GM11168 (cell line): ENCODE measurements at regions not wholly inside any gene's neighbourhood (a gene's known extent, or its start where the extent isn't known, plus 50 kb on each side); places are given as distances from the start of the nearest gene placed in this dataset.
"Not testable (repeated sequence)": the region's sequence is repeated elsewhere in the genome, so short reads cannot be mapped to it uniquely, and the experiment has no call there.

Source experiments
- in situ Hi-C: fragments of 300-500 bp; cut with MboI; formaldehyde crosslinking; loops from one replicate; pipeline ENCODE4 v1.12.0; 2022; ENCODE audit warnings: low sequenced_read_pairs; ENCODE audit not compliant: unreplicated experiment

DNA sequence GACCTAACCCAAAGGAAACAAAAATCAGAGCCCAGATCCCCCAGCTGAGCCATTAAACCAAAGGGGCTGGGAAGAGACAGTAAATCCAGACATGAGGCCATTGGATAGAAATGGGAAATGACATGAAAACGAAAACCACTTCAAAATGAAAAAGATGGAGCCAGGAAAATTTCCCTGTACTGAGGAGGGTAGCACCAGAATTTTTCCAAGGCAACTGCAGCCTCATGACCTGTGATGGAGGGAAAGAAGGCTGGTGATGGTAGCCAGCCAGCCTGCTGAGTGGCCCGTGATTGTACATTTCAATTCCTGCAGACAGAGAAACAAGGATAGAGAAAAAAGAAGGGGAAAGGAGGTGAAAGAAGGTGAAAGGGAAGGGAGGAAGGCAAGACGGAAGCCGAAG lies 268.4 kb upstream of the PLET1 start:
- in situ Hi-C loops, result no loop called here

DNA sequence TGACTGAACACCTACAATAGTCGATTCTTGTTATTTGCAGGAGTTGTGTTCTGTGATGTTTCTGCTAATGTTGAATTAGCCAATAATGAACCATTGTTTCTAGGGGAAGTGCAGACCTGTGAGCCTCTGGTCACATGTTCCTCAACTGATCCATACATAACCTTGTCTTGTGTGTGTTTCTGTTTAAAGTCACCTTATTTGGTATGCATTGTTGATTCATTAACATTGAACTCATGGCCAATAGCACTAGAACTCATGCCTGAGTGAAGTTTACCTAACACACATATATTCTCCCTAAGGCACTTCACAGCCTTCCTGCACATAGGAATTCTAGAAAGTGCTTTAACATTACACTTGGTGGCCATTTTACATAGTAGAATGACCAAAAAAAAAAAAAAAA lies 271.8 kb upstream of the PLET1 start:
- in situ Hi-C loops, result no loop called here

DNA sequence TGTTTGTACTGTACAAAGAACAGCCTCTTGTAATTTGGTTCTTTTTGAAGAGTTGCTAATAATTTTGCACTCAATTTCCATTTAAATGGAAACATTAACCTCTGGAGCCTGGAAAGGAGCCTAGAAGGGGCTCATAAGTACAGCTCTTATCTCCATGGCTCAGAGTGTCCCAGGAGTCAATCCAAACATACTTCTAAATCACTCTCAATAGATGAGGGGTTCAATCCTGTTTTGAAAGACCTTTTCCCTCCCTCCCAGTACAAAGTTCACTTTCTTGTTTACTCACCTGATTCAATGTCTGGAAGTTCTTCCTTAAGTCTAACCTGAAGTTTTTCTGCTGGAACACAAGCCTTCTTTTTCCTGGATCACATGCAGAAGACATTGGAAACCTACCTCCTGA lies 273.0 kb upstream of the PLET1 start:
- in situ Hi-C loops, result no loop called here

DNA sequence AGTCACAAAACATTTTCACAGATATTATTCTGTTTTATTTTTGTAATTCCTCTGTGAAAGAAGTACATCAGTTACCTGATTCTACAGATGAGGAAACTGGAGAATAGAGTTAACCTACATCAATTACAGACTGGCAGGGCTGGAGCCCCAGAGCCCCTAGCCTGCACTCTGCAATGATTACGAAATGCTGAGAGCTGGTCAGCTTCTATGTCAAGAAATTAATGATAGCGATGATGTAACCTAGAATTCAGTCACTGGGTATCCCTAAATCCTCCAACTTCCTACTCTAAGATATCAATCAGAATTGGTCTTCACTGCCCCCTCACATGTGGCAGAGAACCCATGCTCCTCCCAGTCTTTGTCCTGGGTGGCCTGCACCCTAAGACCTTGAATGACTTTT lies 273.5 kb upstream of the PLET1 start:
- in situ Hi-C loops, result no loop called here

DNA sequence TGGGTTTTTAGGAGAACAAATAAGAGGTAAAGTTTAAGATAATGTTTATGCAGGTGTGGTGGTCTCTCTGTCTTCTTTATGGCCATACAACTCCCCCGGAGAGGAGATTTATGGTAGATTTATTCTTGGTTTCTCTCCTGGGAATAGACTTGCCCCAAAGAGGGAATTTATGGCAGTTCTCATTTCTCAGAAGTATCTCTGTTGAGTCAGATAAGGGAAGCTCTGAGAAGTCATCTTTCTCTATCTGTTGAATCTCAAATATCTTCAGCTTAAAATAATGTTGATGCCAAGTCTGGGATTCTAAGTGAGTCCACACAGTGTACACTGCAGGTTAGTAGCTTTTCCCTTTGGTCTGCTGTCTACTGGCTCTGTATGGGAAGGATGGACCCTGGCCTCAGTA lies 276.4 kb upstream of the PLET1 start:
- in situ Hi-C loops, result no loop called here

DNA sequence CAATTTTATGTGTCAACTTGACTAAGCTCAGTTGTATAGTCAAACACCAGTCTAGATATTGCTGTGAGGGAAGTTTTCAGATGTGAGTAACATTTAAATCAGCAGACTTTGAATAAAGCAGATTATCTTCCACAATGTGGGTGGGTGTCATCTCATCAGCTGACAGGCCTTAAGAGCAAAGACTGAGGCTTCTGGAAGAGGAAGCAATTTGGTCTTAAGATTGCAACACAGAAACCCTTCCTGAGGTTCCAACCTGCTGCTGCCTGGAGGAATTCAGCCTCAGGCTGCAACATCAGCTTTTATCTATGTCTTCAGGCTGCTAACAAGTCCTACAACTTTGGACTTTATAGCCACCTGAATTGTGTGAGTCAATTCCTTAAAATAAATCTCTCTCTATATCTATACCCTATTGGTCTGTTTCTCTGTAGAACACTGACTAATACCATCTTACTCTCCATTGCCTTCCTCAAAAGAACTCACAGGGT lies 277.2 kb upstream of the PLET1 start:
- in situ Hi-C loops, result no loop called here

DNA sequence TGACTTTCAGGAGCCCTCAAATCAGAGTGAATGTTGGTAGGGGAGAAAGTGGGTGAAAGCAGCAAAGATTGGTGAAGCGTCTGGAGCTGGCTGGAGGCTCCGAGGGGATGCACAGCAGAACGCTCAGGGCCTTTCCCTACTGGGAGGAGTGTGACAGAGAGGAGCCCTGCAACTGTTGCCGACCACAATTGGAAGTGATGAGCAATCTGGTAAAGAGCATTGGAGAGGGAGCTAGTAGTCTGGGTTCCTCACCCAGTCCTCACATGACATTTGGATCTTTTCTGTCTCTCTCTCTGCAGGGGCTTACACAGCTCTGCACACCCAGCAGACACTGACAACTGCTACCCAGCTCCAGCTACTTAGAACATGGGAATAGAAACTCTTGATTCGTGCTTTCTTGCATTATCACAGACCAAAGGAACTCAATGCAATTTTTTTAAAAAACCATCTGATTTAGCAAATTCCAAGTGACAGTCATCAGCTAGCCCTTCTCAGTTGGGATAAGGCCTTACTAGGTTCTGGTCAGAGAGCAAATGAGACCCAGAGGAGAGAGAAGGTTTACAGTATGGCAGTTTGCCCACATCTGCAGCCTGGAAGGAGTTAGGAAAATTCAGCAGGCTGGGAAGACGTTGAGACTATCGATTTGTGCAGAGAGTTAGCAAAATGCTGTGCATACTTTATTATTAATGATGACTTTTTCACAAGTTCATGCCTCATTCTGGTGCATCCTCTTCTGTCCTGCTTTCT lies 278.0 kb upstream of the PLET1 start:
- in situ Hi-C loops, result no loop called here

DNA sequence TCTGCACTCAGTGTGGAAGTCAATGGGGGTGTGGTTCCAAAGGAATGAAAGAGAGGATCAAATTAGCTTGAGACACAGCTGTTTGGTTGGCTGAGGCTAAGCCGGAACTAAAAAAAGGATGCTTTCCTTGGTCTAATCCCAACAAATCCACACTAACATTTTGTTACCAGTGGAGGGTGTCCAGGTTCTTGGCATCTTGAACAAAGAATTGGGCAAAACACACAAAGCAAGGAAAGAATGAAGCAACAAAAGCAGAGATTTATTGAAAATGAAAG lies 278.6 kb upstream of the PLET1 start:
- in situ Hi-C loops, result not testable (repeated sequence)

DNA sequence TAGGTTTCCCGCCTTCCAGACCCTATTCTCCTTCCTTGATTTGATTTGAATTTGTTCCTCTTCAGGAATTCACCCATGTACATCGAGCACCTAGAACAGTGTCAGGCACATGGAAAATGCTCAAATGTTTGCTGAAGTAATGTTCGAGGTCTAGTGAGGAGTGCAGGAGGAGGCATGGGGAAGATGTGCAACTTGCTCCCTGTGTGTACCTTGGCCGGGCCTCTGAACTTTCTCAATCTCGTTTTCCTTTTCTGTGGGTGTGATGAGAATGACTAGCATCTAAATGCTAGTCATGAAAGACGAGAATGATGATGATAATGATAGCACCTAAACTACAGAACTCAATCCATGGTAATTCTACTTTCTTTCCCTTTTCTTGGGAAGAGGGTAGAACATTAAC lies 279.1 kb upstream of the PLET1 start:
- in situ Hi-C loops, result no loop called here

DNA sequence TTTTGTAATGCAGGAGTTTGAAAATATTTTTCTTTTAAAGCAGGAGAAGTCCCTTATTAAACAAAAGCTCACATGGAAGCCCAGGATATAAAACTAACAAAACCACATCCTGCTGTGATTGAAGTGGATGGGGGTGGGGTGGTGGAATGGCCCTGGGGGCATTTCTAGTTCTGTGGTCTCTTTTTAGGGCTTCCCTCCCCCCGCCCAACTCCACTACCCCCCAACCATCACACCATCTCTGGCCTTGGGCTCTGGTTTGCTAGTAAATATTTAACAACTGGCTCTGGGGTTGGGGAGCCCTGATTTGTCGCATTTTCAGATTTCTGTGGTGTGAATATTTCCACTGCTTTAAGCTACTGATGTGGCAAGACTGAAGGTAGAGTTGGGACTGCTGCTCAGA lies 279.6 kb upstream of the PLET1 start:
- in situ Hi-C loops, result no loop called here

DNA sequence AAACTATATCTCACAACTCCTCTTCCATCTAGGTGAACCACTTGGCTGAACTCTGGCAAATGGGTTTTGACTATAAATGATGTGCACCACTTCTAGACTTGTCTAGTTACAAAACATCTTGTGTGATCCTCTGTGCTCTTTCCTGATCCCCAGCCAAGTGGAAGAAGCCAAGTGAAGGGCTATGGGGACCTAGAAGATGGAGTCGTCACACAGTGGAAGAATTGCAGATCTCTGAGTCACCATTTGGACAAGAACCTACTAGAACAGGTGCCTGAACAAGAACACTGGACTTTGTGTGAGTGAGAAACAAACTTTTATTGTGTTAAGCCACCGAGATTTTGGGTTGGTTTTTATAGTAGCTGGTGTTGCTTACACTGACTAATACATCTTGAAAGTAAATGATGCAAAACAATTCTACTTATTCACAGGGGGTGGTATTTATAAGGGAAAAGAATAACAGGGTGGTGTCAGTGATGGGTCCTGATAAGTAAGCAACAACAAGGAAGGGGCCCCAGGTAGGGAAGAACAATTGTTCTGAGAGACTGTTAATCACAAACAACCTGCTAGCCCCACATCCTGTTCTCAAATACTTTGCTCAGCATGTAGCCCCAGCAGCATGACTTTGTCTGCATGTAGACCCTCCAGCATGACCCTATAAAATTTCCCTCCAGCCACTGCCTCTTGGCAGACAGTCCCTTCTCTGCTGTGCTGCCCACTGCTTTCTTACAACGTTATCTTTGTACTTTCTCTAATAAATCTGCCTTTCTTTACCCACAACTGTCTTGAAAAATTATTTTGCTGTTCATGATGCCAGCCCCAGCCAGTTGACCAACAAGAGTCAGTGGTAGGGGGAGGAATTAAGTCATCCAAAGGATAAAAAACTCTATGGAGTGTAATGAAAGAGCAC lies 280.7 kb upstream of the PLET1 start:
- in situ Hi-C loops, result no loop called here

DNA sequence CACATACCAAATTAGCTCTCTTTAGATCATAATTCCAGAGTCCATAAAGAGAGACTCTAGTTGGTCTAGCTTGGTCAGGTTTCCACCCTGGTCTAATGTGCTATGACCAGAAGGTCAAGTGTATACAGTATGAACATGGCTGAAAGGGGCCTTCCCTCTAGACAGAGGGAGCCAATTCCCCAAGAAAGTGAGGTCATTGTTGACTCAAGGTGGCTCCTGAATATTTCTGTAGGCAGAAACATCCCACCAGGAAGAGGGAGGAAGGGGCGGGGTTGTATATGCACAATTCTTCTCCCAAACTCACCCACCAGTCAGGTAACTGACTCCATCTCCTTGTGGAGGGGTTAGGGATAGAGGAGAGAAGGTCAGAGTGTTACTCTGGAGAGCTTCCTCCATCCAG lies 281.8 kb upstream of the PLET1 start:
- in situ Hi-C loops, result no loop called here

DNA sequence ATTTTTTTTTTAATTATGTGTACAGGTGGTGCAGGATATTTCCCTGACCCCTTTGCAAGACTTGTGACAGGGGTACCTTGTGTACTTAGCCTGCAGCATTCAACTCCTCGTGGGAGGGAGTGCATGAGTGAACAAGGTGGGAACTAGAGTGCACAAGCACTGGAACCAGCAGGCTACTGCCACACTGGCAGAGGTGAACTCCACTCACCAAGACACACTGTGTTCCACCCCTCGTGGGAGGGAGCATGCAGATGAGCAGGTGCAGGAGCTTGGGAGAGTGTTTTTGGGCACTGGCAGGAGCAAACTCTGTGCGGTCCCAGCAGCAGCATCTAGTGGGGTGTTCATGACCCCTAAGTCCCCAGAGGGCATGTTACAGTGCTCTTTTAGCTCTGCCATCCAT lies 282.7 kb upstream of the PLET1 start:
- in situ Hi-C loops, result no loop called here

DNA sequence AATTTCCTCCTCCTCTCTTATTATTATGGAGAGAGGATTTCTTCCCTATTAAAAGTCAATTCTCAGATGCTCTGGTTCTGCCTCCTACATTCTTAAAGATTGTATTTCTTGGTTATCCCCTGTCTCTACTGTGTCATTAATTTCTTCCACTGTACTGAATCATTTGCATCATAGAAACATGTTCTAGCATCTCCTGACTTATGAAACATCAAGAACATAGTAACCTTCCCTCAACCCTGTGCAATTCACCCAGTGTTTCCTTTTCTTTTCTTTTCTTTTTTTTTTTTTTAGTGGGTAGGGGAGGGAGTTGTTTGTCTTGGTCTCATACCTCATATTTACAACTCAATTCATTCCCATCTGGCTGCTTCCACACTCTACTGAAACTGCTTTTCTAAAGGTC lies 288.0 kb upstream of the PLET1 start:
- in situ Hi-C loops, result no loop called here

DNA sequence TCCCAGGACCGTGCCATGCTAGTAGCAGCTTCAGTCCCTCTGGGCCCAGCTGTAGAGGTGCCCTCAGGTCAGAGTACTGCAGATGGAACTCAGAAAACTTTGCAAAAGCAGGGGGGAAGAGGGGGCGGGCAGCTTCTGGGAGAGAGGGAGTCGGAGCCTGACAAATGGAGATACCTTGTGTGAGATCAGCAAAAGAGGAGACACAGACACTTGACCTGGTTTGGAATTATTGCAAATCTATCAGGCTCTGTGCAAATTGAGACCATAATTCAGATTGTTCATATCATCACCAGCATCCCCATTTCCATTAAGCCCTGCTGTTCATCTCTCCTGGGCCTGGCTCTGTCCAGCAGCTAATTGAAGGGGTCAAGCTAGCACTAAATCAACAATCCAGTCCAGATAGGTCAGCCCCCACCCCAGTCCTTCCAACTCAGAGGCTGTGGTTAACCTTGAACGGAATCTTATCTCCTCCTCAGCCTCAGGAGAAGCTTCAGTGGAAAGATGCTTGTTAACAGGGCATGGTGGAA lies 292.6 kb upstream of the PLET1 start:
- in situ Hi-C loops, result loop anchor here (25.0 kb wide), 1 partner anchor 341 kb away; no protein-coding TSS in a partner anchor

DNA sequence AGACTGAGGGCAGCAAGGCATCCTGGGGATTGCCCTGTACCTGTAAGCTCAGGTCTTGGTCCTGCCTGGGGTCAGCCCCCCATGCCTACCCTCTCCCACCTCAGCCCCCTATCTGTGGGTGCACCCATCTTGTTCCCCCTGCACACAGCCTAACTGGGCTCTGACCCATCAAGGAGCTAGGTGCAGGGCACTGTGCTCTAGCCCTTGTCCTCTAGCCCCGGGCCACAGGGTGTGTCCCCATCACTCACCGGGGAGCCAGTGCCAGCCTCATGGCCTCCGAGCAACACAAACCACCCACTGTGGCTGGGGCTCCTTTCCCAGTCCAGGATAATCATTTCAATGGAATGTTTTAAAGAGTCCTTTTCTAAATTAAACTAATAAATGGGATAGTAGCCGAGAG lies 293.9 kb upstream of the PLET1 start:
- in situ Hi-C loops, result loop anchor here (25.0 kb wide), 1 partner anchor 342 kb away; no protein-coding TSS in a partner anchor

DNA sequence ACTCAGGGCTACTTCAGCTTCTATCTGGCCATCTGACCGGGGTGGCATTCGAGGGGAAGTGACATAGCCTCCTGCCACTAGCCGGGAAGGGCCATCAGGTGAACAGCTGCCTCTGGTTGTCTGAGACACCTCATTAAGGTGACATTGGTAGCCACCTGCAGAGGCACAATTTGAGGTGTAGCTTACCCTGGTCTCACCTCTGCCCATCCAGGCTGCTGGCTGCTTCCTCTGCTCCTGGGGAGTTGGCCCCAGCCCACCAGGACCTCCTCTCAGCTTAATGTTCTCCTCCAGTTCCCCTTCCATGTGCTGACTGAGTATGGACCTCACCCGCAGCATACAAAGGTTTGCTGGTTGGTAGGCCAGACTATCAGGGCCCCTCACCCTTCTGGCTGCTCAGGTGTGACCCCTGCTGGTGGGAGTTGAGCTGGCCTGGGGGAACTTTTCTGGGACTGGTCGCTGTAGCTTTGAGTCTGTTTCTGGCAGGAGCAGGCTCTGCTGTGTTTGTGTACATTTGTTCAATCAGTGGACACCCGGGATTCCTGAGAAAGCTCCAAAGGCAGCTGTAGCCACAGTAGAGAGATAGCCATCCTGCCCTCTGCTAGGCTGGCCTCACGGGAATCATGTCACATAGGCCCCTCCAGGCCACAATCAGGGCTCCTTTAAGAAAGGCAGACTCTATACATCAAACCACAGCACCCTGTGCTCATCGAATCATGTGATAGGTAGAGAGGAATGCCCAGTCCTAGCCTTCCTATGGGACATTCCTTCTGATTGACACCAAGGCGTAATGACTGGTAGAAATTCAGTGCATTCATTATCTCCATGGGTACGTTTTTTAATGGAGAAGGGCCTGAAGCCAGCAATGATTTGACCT lies 295.1 kb upstream of the PLET1 start:
- in situ Hi-C loops, result loop anchor here (25.0 kb wide), 1 partner anchor 343 kb away; no protein-coding TSS in a partner anchor

DNA sequence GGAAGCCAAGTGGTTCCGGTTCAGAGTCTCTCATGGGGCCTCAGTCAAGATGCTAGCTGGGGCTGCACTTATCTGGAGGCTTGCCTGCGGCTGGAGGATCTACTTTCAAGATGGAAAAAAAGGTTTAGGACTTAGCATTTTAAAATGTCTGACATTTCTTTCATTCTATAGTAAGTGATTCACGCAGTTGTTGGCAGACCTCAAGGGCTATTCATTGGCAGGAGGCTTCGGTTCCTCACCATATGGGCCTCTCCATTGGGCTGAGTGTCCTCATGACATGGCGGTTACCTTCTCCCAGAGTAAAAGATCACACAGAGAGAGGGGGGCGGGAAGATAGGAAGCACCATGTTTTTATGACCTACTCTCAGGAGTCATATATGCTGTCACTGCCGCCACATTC lies 298.0 kb upstream of the PLET1 start:
- in situ Hi-C loops, result loop anchor here (25.0 kb wide), 1 partner anchor 346 kb away; no protein-coding TSS in a partner anchor

DNA sequence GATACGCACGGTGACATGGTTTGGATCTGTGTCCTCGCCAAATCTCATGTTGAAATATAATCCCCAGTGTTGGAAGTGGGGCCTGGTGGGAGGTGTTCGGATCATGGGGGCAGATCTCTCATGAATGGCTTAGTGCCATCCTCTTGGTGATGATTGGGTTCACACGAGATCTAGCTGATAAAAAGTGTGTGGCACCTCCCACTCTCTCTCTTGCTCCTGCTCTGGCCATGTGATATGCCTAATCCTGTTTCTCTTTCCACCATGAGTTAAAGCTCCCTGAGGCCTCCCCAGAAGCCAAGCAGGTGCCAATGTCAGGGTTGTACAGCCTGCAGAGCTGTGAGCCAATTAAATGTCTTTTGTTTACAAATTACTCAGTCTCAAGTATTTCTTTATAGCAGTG lies 303.1 kb upstream of the PLET1 start:
- in situ Hi-C loops, result loop anchor here (25.0 kb wide), 1 partner anchor 352 kb away; no protein-coding TSS in a partner anchor
